ENCODE measurements at regions not wholly inside any gene's neighbourhood (a gene's known extent, or its start where the extent isn't known, plus 50 kb on each side); places are given as distances from the start of the nearest gene placed in this dataset.
"Not testable (repeated sequence)": the region's sequence is repeated elsewhere in the genome, so short reads cannot be mapped to it uniquely, and the experiment has no call there.

DNA sequence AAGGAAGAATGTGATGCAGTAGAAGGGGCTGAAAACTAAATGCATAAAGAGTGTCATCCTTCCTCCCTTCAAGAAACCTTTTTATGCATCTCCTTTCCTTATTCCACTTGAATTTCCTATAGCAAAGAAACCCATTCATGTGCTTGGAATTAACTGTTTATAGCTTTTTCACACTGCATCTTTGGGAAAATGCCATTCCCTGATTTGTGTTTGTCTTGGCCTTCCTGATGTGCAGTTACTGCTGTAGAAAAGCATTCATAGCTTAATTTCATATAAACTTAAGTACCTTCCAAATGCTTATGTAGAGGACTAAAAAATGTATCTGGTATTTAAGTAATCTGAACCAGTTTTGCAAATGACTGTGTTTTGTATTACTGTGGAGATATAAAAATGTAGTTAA lies 61.8 kb downstream of the SDR9C7 start:
- no peak for DNase-seq (ENCODE audit: low spot score)

DNA sequence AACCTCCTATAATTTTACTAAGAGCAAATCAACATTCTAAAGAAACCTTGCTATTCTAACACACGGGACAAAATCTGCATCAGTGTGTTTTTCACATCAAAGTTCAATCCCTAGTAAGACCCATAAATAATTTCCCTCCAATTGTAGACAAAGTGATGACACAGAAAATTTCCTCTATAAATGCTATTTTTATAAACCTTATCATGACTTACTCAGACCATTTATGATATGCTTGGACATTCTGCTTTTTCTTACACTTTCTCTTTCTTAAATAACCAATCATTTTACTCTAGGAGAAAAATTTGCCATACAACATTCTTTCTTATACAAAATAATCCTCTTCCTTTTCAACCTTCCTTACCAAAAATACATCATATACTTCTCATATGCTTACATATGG lies 67.0 kb downstream of the SDR9C7 start:
- DNase-seq (ENCODE audit: low spot score), result no peak

DNA sequence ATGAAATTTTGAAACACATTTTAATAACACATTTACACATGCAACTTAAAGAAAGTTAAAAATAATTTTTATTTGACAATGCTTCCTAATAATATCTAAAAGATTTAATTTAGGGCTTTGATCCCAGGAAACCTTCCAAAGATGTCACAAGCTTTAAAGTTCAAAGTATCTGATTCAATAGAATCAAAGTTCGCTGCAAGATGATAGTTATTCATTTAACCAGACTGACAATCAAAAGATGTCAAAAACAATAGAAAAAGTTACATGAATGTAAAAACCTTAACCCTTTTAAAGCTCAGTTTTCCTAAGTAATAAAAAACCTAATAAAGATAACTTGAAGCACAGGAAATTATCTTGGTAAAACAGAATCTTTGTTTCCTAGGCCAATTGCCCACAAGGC lies 67.7 kb downstream of the SDR9C7 start:
- no peak for DNase-seq (ENCODE audit: low spot score)

DNA sequence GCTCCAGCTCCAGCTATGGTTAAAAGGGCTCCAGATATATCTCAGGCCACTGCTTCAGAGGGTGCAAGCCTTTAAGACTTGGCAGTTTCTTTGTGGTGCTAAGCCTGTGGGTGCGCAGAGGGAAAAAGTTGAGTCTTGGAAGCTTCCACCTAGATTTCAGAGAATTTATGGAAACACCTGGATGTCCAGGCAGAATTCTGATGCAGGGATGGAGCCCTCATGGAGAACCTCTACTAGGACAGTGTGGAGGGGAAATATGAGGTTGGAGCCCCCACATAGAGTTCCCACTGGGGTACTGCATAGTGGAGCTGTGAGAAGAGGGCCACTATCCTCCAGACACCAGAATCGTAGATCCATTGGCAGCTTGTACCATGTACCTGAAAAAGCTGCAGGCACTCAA lies 69.9 kb downstream of the SDR9C7 start:
- DNase-seq (ENCODE audit: low spot score), result no peak

GRCh38 chr12:56863789-56864188 lies 70.4 kb downstream of the SDR9C7 start:
- no peak for DNase-seq (ENCODE audit: low spot score)

- no peak for DNase-seq (ENCODE audit: low spot score)
Observed at GRCh38 chr12:56862264-56862663, 71.9 kb downstream of the SDR9C7 start.

- not testable (repeated sequence) for DNase-seq (ENCODE audit: low spot score)
Observed at GRCh38 chr12:56853392-56853978, 80.7 kb downstream of the SDR9C7 start.

DNA sequence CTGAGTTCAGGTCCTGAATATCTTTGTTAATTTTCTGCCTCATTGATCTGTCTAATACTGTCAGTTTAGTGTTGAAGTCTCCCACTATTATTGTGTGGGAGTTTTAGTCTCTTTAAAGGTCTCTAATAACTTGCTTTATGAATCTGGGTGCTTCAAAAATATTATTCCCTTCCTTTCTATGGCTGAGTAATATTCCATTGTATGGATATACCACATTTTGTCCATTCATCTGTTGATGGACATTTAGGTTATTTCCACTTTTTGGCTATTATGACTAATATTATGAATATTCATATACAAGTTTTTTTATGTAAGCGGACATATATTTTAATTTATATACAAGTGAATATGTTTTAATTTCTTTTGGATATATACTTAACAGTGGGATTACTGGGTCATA lies 82.7 kb downstream of the SDR9C7 start:
- DNase-seq (ENCODE audit: low spot score), result no peak

DNA sequence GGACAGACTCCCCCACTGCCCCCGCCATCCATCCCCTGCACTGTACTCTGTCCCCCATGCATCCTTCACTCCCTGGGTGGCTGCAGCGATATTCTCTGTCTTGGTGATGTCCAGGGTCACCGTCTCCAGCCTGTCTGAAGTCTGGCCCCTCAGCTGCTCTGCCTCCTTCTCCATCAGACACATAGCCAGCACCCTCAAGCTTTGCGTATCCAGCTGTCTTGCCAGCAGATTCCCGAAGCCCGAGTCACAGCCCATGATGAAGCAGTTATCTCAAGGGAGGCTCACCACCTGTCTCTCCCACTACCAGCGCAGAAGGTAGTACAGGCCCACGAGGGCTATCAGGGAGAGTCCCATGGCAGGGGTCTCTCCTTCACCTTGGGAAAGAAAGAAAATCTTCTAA lies 77.8 kb downstream of the HSD17B6 start:
- DNase-seq (ENCODE audit: low spot score), result no peak

DNA sequence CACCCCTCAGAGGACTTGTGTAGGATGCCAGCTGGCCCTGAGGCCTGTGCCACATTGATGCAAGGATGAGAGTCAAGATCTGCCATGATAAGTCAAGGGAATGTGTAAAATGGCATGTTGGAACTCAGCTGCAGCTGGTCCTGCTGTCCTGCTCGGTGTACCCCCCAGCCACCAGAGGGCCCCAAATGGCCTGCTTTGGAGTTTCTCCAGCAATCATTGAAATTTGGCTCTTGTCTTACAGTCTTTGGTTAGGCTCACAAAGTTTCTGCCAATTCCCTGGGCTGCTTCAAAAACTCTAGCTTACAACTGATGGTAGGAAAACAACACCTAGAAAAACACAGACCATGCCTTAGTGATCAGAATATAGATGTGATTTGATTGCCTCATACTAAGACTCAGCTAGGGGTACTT lies 76.8 kb downstream of the HSD17B6 start:
- peak; percentile 53 for DNase-seq (ENCODE audit: low spot score)

DNA sequence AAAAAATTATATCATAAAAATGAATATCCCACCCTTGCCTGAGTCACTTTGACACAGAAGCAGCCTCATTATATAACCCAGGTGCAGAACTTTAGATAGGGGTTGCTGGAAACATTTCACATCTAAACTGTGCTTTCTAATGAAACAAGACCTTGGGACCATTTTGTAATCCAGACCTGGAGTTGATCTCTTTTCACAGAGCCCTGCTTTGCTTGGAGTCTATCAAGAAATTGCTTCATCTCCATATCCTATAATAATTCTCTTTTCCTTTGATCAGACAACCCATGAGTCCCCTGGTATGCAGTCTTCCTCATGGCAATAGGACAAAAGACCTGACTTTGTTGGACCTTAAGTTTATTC lies 76.3 kb downstream of the HSD17B6 start:
- DNase-seq (ENCODE audit: low spot score), result no peak

DNA sequence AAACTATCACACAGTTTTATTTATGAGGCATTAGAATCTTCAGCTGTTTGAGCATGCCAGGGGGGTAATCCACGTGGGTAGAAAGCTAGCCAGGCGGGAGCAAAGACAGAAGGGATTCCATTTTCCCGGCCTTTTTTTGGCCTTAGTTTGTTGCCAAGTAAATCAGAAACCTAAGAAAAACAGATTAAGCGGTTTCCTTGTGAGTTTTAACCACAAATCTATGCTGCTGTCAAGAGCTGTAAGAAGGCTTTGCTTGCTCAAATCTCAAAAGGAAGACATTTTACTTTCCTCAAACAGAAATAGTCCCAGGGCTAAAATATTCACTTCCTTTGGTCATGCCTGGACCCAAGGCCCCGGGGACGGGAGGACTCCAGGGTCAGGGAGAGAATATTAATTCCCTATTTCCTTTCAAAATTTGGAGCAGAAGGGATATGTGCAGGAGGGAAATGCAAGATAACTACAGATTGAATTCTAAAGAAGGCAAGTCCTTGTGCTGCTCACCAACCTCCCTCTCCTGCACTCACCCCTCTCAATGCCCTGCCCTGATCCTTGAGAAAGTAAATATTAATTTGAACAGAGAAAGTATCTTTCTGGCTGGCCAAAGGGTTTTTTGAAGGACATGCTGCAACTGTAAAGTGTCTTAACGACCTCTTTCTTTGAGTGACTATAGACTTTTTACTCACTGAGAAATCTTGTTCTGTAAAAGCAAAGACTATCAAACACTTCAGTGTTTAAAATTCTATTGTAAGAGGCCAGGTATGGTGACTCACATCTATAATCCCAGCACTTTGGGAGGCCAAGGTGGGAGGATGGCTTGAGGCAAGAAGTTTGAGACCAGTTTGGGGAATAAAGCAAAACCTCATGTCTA lies 75.7 kb downstream of the HSD17B6 start:
- DNase-seq (ENCODE audit: low spot score), result no peak
